ENCODE measurements at regions not wholly inside any gene's neighbourhood (a gene's known extent, or its start where the extent isn't known, plus 50 kb on each side); places are given as distances from the start of the nearest gene placed in this dataset.

GRCh38 chr13:24097064-24097463 is 63.5 kb upstream of the SPATA13 start:
- Histone ChIP-seq H3K9me3 (no peaks in the 10 kb centered on the region), H3K4me3 (no peak overlapping the region), H3K27ac (no peak overlapping the region), H3K27me3 (no peaks in the 10 kb centered on the region), H3K4me1 (ENCODE audit: insufficient read depth) (no peaks in the 10 kb centered on the region), H3K36me3 (no peaks in the 10 kb centered on the region)
- no peak for DNase-seq
- intact Hi-C loops (cut with DNase I) = no loop called here
- TF ChIP-seq CTCF (IDR thresholded peaks at IDR 0.05) (no peak), POLR2A (IDR thresholded peaks at IDR 0.05) (no peak), EP300 (IDR thresholded peaks at IDR 0.05) (no peak)
- WGBS, 3 donors = 54 to 70% (median 68%) methylated on average over 4 of the region's 4 CpGs

GRCh38 chr13:24097667-24098066 is 62.9 kb upstream of the SPATA13 start:
- intact Hi-C loops (cut with DNase I) = no loop called here
- WGBS, 3 donors = 76 to 93% (median 86%) methylated on average over 6 of the region's 6 CpGs
- no peak overlapping the region for H3K27ac ChIP-seq
- no peak for DNase-seq
- H3K9me3 ChIP-seq = no peaks in the 10 kb centered on the region
- H3K4me1 ChIP-seq (ENCODE audit: insufficient read depth) = no peaks in the 10 kb centered on the region
- no peak overlapping the region for H3K4me3 ChIP-seq
- no peaks in the 10 kb centered on the region for H3K27me3 ChIP-seq
- no peaks in the 10 kb centered on the region for H3K36me3 ChIP-seq
- TF ChIP-seq CTCF (IDR thresholded peaks at IDR 0.05) = no peak
- no peak for TF ChIP-seq POLR2A (IDR thresholded peaks at IDR 0.05)
- TF ChIP-seq EP300 (IDR thresholded peaks at IDR 0.05) = no peak

GRCh38 chr13:24099490-24099889 is 61.0 kb upstream of the SPATA13 start:
- TF ChIP-seq POLR2A (IDR thresholded peaks at IDR 0.05) = no peak
- TF ChIP-seq EP300 (IDR thresholded peaks at IDR 0.05) = no peak
- TF ChIP-seq CTCF (IDR thresholded peaks at IDR 0.05) = no peak
- 80 to 90% (median 86%) methylated on average over 5 of the region's 5 CpGs for WGBS, 3 donors
- Histone ChIP-seq H3K4me1 (ENCODE audit: insufficient read depth) (no peaks in the 10 kb centered on the region), H3K27ac (no peak overlapping the region), H3K36me3 (no peaks in the 10 kb centered on the region), H3K9me3 (no peaks in the 10 kb centered on the region), H3K4me3 (no peak overlapping the region), H3K27me3 (no peaks in the 10 kb centered on the region)
- DNase-seq = no peak
- intact Hi-C loops (cut with DNase I) = no loop called here

- Histone ChIP-seq H3K36me3 (no peaks in the 10 kb centered on the region), H3K9me3 (no peaks in the 10 kb centered on the region), H3K27me3 (no peaks in the 10 kb centered on the region), H3K4me3 (no peak overlapping the region), H3K27ac (no peak overlapping the region), H3K4me1 (ENCODE audit: insufficient read depth) (no peaks in the 10 kb centered on the region)
- intact Hi-C loops (cut with DNase I) = no loop called here
- DNase-seq = no peak
- no peak for TF ChIP-seq POLR2A (IDR thresholded peaks at IDR 0.05)
- TF ChIP-seq EP300 (IDR thresholded peaks at IDR 0.05) = no peak
- no peak for TF ChIP-seq CTCF (IDR thresholded peaks at IDR 0.05)
- WGBS, 3 donors = 92% methylated on average over 3 of the region's 3 CpGs
Measured at GRCh38 chr13:24100188-24100587, 60.3 kb upstream of the SPATA13 start.

Data from ovary (tissue), 7 donors.